Muscle of back (tissue), 3 donors: ENCODE measurements at regions not wholly inside any gene's neighbourhood (a gene's known extent, or its start where the extent isn't known, plus 50 kb on each side); places are given as distances from the start of the nearest gene placed in this dataset.

Experiments used
- DNase-seq, 3 donors: peaks; one replicate each; pipeline versions ENCODE4 v3.0.0 to v3.0.0-alpha.2; 2013

GRCh38 chr2:611519-611918 is 65.7 kb downstream of the TMEM18 start:
- no peak for DNase-seq

- no peak for DNase-seq
Measured at GRCh38 chr2:610491-610890, 66.7 kb downstream of the TMEM18 start.

- DNase-seq: no peak
Measured at GRCh38 chr2:609881-610280, 67.3 kb downstream of the TMEM18 start.

GRCh38 chr2:609449-609848 is 67.8 kb downstream of the TMEM18 start:
- DNase-seq: no peak

GRCh38 chr2:608711-609110 is 68.5 kb downstream of the TMEM18 start:
- no peak for DNase-seq

- DNase-seq: no peak
Measured at GRCh38 chr2:608297-608696, 68.9 kb downstream of the TMEM18 start.

DNA sequence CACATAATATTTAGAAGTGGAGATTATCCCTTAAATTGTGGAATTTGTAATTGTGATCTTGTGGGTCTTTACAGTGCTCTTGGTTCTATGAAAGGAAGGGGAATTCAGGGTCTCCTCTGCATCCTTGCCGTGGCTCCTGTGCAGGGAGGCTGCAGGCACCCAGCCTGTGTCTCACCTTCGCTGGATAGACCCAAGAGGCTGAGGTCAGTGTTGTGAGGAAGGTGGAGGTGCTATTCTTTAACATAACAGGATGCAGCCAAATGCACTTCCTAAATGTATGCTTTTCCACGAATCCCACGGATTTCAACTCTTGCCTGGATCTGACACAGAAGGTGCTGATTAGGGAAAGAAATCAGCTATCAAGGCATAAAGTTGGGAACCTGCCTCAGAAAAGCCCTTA is 69.5 kb downstream of the TMEM18 start:
- DNase-seq: no peak

DNA sequence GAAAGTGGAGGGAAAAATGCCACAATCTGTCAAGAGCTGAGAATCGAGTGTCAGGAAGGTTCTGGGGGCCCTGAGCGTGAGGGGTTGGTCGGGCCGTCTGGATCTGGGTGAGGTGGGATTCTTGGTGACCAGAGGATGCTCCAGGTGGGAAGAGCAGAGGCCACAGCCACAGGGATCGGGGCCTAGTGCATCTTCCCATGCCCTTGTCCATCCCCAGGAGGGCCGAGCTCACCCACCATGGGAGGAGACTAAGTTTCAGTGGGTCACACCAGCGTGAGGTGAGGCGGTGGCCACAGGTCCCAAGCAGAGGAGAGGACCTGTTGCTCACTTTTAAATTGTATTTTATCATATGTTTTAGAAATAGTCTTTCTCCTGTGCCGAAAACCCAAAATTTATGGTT is 70.0 kb downstream of the TMEM18 start:
- no peak for DNase-seq

- no peak for DNase-seq
Measured at GRCh38 chr2:605674-606608, 71.3 kb downstream of the TMEM18 start.

GRCh38 chr2:604854-605524 is 72.2 kb downstream of the TMEM18 start:
- DNase-seq: no peak

DNA sequence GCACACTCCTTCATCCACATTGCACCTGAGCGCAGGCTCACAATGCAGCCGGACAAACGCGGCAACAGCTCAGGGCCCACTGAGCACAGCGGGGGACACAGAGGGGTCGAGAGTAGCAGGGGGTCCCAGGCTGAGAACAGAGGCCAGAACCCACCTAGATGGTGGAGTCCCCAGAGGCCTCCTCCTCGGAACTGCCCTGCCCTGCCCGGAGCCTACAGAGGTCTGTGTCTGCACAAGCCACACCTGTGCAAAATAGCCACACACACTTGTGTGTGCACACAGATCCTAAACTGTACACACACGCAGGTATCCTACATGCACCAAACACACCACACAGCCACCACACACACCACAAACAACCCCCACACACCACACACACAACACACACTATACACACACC is 72.8 kb downstream of the TMEM18 start:
- no peak for DNase-seq

DNA sequence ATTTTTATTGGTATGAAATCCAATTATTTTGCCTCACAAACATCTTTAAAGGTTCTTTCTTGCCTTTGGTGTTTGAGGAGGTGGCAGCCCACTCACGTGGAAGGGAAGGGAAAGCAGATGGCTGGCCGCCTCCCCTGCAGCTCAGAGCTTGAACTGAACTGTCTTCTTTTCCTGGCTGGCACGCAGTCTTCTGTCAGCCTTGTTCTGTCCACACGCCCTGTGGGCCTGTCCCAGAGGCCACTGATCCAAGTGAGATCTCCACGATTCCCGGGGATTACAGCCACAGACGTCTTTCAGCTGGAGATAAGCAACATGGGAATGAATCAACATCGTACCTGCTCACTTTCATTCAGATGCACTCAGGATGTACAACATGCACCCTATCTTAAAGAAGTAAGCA is 73.3 kb downstream of the TMEM18 start:
- no peak for DNase-seq

DNA sequence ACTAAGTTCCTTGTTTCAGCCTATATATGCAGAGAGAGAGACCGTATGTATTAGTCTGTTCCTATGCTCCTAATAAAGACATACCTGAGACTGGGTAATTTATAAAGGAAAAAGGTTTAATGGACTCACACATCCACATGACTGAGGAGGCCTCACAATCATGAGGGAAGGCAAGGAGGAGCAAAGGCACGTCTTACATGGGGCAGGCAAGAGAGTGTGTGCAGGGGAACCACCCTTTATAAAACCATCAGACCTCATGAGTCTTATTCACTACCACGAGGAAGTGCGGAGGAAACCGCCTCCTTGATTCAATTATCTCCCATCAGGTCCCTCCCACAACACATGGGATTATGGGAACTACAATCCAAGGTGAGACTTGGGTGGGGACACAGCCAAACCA is 73.8 kb downstream of the TMEM18 start:
- DNase-seq: no peak

- DNase-seq: no peak
Measured at GRCh38 chr2:602571-603359, 74.4 kb downstream of the TMEM18 start.

DNA sequence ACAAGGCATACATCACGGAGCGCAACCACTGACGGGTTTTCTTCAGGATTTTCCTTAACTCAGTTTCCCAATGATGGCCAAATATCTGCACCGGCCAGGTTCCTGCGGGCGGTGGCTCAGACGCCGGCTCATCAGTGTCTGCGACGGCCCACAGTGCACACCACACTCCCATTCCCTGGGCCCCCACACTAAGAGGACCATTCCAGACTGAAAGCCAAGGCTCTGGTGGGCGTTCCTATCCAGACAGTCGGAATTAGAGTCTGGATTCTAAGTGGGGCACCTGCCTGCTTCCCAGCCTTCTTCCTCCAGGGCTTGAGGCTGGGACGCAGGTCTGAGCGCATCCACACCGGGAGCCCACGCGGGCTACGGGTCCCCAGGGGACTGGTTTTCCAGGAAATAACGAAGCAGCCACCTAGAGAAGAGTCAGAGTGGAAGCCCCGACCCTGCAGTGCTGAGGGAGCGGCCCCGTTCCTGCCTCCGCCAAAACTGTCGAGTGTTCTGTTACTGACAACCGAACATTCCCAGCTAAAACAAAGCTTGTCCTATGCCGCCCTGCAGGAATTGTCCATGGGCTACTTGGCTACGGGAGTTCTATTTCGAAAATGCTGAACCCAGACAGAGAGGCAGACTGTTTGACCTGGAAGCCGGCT is 75.3 kb downstream of the TMEM18 start:
- no peak for DNase-seq

- no peak for DNase-seq
Measured at GRCh38 chr2:601387-601698, 75.9 kb downstream of the TMEM18 start.

GRCh38 chr2:600542-601386 is 76.4 kb downstream of the TMEM18 start:
- no peak for DNase-seq

- no peak for DNase-seq
Measured at GRCh38 chr2:599601-600000, 77.6 kb downstream of the TMEM18 start.

DNA sequence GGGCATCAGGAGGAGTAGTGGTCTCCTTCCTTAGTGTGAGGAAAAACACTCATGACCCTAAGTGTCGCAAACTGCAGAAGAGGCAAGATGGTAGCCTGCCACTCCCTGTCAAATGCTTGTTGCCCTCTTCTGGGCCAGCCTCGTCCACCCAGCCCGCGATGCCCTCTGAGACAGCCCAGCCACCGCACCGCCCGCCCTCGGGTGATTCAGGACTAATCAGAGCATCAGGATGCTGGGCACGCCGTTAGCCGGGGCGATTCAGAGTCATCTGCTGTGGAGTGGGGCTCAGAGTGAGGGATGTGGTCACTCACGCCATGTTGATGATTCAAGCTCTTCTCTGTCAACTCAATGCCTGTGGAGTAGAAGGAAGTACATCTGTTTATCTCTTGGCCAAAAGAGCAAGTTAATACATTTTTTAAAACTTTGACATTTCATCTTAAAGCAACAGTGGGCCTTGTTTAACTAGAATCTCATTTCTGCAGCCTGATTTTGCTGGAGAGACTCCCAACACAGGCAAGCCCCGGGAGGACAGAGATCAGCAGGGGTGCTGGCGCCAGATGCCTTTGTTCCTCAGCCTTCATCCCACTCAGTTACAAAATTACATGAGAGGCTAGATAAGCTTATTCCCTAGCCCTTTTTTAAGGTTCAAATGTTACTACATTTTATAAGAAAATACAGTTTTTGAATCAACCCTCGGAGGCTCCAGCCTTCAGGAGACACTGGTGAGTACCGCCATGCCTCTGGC is 79.0 kb downstream of the TMEM18 start:
- no peak for DNase-seq

DNA sequence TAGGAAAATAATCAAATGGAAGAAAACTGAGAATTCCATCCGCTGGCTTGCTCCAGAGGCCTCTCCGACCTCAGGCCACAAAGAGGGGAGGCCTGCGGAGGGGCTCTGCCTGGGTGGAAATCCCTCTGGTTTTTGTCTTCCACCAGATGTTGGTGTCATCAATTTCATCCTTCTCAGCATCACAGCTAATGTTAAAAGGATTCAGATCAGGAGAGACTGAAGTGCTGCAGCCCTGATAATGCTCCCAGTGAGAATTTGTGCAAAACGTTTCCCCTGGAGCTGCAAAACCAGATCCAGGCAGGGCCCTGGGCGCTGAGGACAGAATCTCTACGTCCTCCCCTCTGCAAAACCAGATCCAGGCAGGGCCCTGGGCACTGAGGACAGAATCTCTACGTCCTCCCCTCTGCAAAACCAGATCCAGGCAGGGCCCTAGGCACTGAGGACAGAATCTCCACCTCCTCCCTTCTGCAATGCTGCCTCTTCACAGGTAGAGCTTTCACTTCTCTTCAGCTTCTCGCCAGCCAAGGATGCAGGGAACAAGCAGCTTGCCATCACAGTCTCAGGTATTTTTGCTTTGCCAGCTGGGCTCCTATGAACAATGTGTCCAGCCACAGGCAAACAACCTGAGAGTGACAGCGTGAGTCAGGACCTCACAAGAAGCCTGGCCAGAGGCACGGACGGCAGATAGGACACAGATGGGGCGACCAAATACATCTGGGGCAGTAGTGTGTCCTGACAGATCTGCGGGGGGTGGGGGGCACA is 81.2 kb downstream of the TMEM18 start:
- DNase-seq: no peak
